OCI-LY7 (cell line): ENCODE measurements at regions not wholly inside any gene's neighbourhood (a gene's known extent, or its start where the extent isn't known, plus 50 kb on each side); places are given as distances from the start of the nearest gene placed in this dataset.

Experiments used
- BruUV-seq: library from RNA; stranded (reverse); fragments of 400-500 nt; replicated peaks from 2 replicates; lab custom pipeline; 2021; lab: Mats Ljungman, UMichigan
- CTCF ChIA-PET: fragments of 300-600 bp; sonication (Branson Sonifier 250); formaldehyde crosslinking; loops from one replicate; lab custom pipeline; 2022; ENCODE audit warnings: antibody characterized with exemption; ENCODE audit not compliant: unreplicated experiment; lab: Charles Lee
- POLR2A ChIA-PET: fragments of 300-600 bp; sonication (Branson Sonifier 250); formaldehyde crosslinking; loops from one replicate; lab custom pipeline; 2022; ENCODE audit warnings: antibody characterized with exemption; lab: Charles Lee
- DNase-seq: peaks from one replicate; pipeline ENCODE4 v3.0.0-alpha.2; 2015; ENCODE audit warnings: low spot score
- H2AFZ ChIP-seq: fragments of 200-600 bp; sonication (generic), shearing (Covaris generic); 2 replicates; pipeline ENCODE4 v1.6.1; 2014; ENCODE audit warnings: mild to moderate bottlenecking, antibody characterized with exemption, low read length, moderate library complexity
- H3K27ac ChIP-seq: fragments of 200-600 bp; sonication (generic); 2 replicates; pipeline ENCODE4 v1.5.1; 2014; ENCODE audit warnings: mixed run types, low read depth, mild to moderate bottlenecking, moderate library complexity, low read length, inconsistent platforms; ENCODE audit not compliant: poor library complexity, severe bottlenecking
- H3K36me3 ChIP-seq: fragments of 200-600 bp; sonication (generic); 2 replicates; pipeline ENCODE4 v1.6.1; 2014; ENCODE audit warnings: mild to moderate bottlenecking, antibody characterized with exemption, low read length, moderate library complexity, mixed read lengths; ENCODE audit not compliant: insufficient read depth
- H3K4me1 ChIP-seq: fragments of 200-600 bp; sonication (generic); 2 replicates; pipeline ENCODE4 v1.5.1; 2014; ENCODE audit warnings: mild to moderate bottlenecking, low read length; ENCODE audit not compliant: insufficient read depth, poor library complexity, severe bottlenecking
- H3K4me2 ChIP-seq: fragments of 200-600 bp; sonication (generic); 2 replicates; pipeline ENCODE4 v1.6.1; 2014; ENCODE audit warnings: mild to moderate bottlenecking, low read length
- H3K4me3 ChIP-seq: fragments of 200-600 bp; sonication (generic); 2 replicates; pipeline ENCODE4 v1.5.1; 2014; ENCODE audit warnings: mild to moderate bottlenecking, low read depth, low read length; ENCODE audit not compliant: poor library complexity, severe bottlenecking
- H3K79me2 ChIP-seq: fragments of 200-600 bp; sonication (generic); 2 replicates; pipeline ENCODE4 v1.6.1; 2016; ENCODE audit warnings: low read depth, mild to moderate bottlenecking, low read length, moderate library complexity, mixed read lengths; ENCODE audit not compliant: insufficient read depth
- H3K9me2 ChIP-seq: fragments of 200-600 bp; sonication (generic); 2 replicates; pipeline ENCODE4 v1.6.1; 2016; ENCODE audit warnings: mild to moderate bottlenecking, low read length, mixed read lengths; ENCODE audit not compliant: insufficient read depth
- H3K9me3 ChIP-seq: fragments of 200-600 bp; sonication (generic); 2 replicates; pipeline ENCODE4 v1.6.1; 2014; ENCODE audit warnings: mild to moderate bottlenecking, mixed run types, low read length, mixed read lengths
- H4K20me1 ChIP-seq: fragments of 200-600 bp; sonication (generic); 2 replicates; pipeline ENCODE4 v1.6.1; 2014; ENCODE audit warnings: mild to moderate bottlenecking, antibody characterized with exemption, low read length, moderate library complexity, mixed read lengths; ENCODE audit not compliant: insufficient read depth
- EZH2phosphoT487 ChIP-seq: fragments of 200-600 bp; sonication (generic); IDR thresholded peaks from 2 replicates; pipeline ENCODE4 v1.6.1; 2018; ENCODE audit warnings: low read depth, borderline replicate concordance, mild to moderate bottlenecking, mixed run types, antibody characterized with exemption, low read length, moderate library complexity, mixed read lengths
- intact Hi-C: fragments of 100-400 bp; cut with micrococcal nuclease; formaldehyde crosslinking; loops from one replicate; pipeline ENCODE4 v1.10.0; 2022; ENCODE audit not compliant: unreplicated experiment
- TF ChIP-seq, protein P1 (sequence below): fragments of 200-600 bp; sonication (generic); conservative IDR thresholded peaks from 2 replicates; pipeline ENCODE4 v1.5.1; 2014; ENCODE audit warnings: mild to moderate bottlenecking, antibody characterized with exemption, low read length, moderate library complexity, mixed read lengths

DNA sequence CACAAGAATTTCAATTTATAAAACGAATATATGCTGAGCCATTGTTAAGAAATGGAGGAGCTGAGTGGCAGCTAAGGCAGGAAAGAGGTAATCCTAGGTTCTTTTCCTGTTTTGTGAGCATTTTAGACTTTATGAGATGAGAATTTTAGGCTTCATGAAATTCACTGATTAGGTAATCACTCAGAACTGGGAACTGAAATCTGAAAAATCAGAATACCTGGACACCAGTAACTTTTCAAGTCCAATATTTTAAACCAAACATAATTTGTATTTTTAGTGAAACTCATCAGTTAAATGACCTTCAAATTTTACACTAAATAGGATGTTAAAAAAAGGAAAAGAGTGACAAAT, 389.9 kb downstream of the HTR1B start:
- POLR2A ChIA-PET = no interaction called here
- Histone ChIP-seq H3K4me3 (no peak overlapping the region), H3K9me2 (no peaks in the 10 kb centered on the region), H2AFZ (no peak overlapping the region), H3K4me2 (no peak overlapping the region), H4K20me1 (no peaks in the 10 kb centered on the region), H3K4me1 (no peaks in the 10 kb centered on the region), H3K9me3 (no peaks in the 10 kb centered on the region), H3K36me3 (no peaks in the 10 kb centered on the region), H3K27ac (no peak overlapping the region), H3K79me2 (no peaks in the 10 kb centered on the region)
- no peak for TF ChIP-seq EZH2phosphoT487
- TF ChIP-seq, protein P1, sequence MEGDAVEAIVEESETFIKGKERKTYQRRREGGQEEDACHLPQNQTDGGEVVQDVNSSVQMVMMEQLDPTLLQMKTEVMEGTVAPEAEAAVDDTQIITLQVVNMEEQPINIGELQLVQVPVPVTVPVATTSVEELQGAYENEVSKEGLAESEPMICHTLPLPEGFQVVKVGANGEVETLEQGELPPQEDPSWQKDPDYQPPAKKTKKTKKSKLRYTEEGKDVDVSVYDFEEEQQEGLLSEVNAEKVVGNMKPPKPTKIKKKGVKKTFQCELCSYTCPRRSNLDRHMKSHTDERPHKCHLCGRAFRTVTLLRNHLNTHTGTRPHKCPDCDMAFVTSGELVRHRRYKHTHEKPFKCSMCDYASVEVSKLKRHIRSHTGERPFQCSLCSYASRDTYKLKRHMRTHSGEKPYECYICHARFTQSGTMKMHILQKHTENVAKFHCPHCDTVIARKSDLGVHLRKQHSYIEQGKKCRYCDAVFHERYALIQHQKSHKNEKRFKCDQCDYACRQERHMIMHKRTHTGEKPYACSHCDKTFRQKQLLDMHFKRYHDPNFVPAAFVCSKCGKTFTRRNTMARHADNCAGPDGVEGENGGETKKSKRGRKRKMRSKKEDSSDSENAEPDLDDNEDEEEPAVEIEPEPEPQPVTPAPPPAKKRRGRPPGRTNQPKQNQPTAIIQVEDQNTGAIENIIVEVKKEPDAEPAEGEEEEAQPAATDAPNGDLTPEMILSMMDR = no peak
- no peak for DNase-seq
- intact Hi-C loops = no loop called here
- CTCF ChIA-PET = no interaction called here
- no TSS peak for BruUV-seq

GRCh38 chr6:77072694-77073409, 390.4 kb downstream of the HTR1B start:
- intact Hi-C loops = no loop called here
- BruUV-seq = no TSS peak
- no peaks in the 10 kb centered on the region for H3K9me2 ChIP-seq
- CTCF ChIA-PET = no interaction called here
- no peaks in the 10 kb centered on the region for H3K79me2 ChIP-seq
- no peaks in the 10 kb centered on the region for H3K36me3 ChIP-seq
- no peak overlapping the region for H3K4me3 ChIP-seq
- DNase-seq = no peak
- H4K20me1 ChIP-seq = no peaks in the 10 kb centered on the region
- TF ChIP-seq EZH2phosphoT487 = no peak
- TF ChIP-seq, protein P1 = no peak
- POLR2A ChIA-PET = no interaction called here
- H3K4me2 ChIP-seq = no peak overlapping the region
- no peaks in the 10 kb centered on the region for H3K4me1 ChIP-seq
- no peaks in the 10 kb centered on the region for H3K9me3 ChIP-seq
- no peak overlapping the region for H2AFZ ChIP-seq
- no peak overlapping the region for H3K27ac ChIP-seq

DNA sequence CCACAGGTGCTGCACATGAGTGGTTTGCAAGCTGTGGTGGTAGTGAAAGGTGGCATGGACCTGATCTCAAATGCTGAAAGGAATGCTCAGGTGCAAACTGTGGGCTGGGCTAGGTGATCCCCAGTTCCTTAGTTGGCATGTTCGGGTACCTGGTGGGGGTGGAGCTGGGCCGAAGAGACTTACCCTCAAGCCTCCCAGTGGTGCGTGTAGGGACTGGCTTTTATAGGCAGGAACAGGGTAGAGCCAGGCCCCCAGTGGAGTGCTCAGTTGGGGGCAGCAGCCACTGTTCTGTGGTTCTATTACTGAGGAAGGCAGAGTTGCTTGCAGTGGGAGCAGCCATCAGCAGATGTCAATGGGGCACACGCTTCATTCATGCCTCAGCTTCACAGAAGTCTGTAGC, 399.8 kb downstream of the HTR1B start:
- intact Hi-C loops = no loop called here

More for the DNA sequence above, 399.8 kb downstream of the HTR1B start:
- no peaks in the 10 kb centered on the region for H3K9me2 ChIP-seq
- CTCF ChIA-PET = no interaction called here
- no peak overlapping the region for H3K4me3 ChIP-seq
- H3K79me2 ChIP-seq = no peaks in the 10 kb centered on the region
- H3K4me1 ChIP-seq = no peaks in the 10 kb centered on the region
- TF ChIP-seq EZH2phosphoT487 = no peak
- TF ChIP-seq, protein P1 = no peak
- DNase-seq = no peak
- no peaks in the 10 kb centered on the region for H3K9me3 ChIP-seq
- H3K4me2 ChIP-seq = no peak overlapping the region
- no peaks in the 10 kb centered on the region for H4K20me1 ChIP-seq
- no peaks in the 10 kb centered on the region for H3K36me3 ChIP-seq
- no TSS peak for BruUV-seq
- H3K27ac ChIP-seq = no peak overlapping the region
- POLR2A ChIA-PET = no interaction called here
- no peak overlapping the region for H2AFZ ChIP-seq
